Astrocyte (in vitro differentiated cells and primary cell): ENCODE measurements at regions not wholly inside any gene's neighbourhood (a gene's known extent, or its start where the extent isn't known, plus 50 kb on each side); places are given as distances from the start of the nearest gene placed in this dataset.

Source experiments
- CTCF ChIP-seq: IDR thresholded peaks from 2 replicates; pipeline ENCODE4 v1.5.1; 2011; ENCODE audit warnings: low read depth, mild to moderate bottlenecking, inconsistent platforms, low read length, moderate library complexity; ENCODE audit not compliant: insufficient read depth
- EZH2 ChIP-seq: IDR thresholded peaks from 2 replicates; pipeline ENCODE4 v1.6.1; 2012; ENCODE audit warnings: mild to moderate bottlenecking, low read length, inconsistent platforms; ENCODE audit not compliant: insufficient read depth

GRCh38 chr5:171705036-171705435 is 80.6 kb upstream of the SMIM23 start:
- TF ChIP-seq CTCF (no peak), EZH2 (no peak)
